SH-SY5Y (cell line): ENCODE measurements at regions not wholly inside any gene's neighbourhood (a gene's known extent, or its start where the extent isn't known, plus 50 kb on each side); places are given as distances from the start of the nearest gene placed in this dataset.

ENCODE experiments used
- GATA2 ChIP-seq: IDR thresholded peaks from 2 replicates; pipeline ENCODE4 v1.6.1; 2011; ENCODE audit warnings: mild to moderate bottlenecking, low read depth, low read length
- GATA3 ChIP-seq: IDR thresholded peaks from 2 replicates; pipeline ENCODE4 v1.6.1; 2011; ENCODE audit warnings: low read depth, mild to moderate bottlenecking, low read length, moderate library complexity

GRCh38 chr11:34001557-34002064, 49.9 kb upstream of the CAPRIN1 start:
- TF ChIP-seq GATA2 (no peak), GATA3 (no peak)

- no peak for TF ChIP-seq GATA3
- TF ChIP-seq GATA2: no peak
Observed at GRCh38 chr11:33999393-33999792, 52.1 kb upstream of the CAPRIN1 start.

GRCh38 chr11:33997584-33998251, 53.8 kb upstream of the CAPRIN1 start:
- no peak for TF ChIP-seq GATA3
- TF ChIP-seq GATA2: peak; percentile 52; the same call in 1 of the 2 replicates

- TF ChIP-seq GATA3: no peak
- TF ChIP-seq GATA2: no peak
Observed at GRCh38 chr11:33996498-33997454, 54.8 kb upstream of the CAPRIN1 start.

GRCh38 chr11:33994937-33995336, 56.6 kb upstream of the CAPRIN1 start:
- TF ChIP-seq GATA3 (no peak), GATA2 (no peak)

GRCh38 chr11:33989461-33989860, 62.1 kb upstream of the CAPRIN1 start:
- TF ChIP-seq GATA2 (no peak), GATA3 (no peak)

GRCh38 chr11:33988586-33989370, 62.8 kb upstream of the CAPRIN1 start:
- TF ChIP-seq GATA3: no peak
- no peak for TF ChIP-seq GATA2

GRCh38 chr11:33987975-33988580, 63.5 kb upstream of the CAPRIN1 start:
- no peak for TF ChIP-seq GATA3
- TF ChIP-seq GATA2: no peak

GRCh38 chr11:33987545-33987944, 64.0 kb upstream of the CAPRIN1 start:
- TF ChIP-seq GATA3 (no peak), GATA2 (no peak)

GRCh38 chr11:33984682-33985389, 66.7 kb upstream of the CAPRIN1 start:
- TF ChIP-seq GATA3: no peak
- no peak for TF ChIP-seq GATA2

GRCh38 chr11:33982661-33983060, 68.9 kb upstream of the CAPRIN1 start:
- TF ChIP-seq GATA3 (no peak), GATA2 (no peak)

GRCh38 chr11:33980897-33981296, 70.6 kb upstream of the CAPRIN1 start:
- TF ChIP-seq GATA3: no peak
- no peak for TF ChIP-seq GATA2

- TF ChIP-seq GATA3 (no peak), GATA2 (no peak)
Observed at GRCh38 chr11:33978376-33978775, 73.2 kb upstream of the CAPRIN1 start.
